IMR-90 (cell line): ENCODE measurements at regions not wholly inside any gene's neighbourhood (a gene's known extent, or its start where the extent isn't known, plus 50 kb on each side); places are given as distances from the start of the nearest gene placed in this dataset.

Experiments used
- CEBPB ChIP-seq: IDR thresholded peaks from 2 replicates; pipeline ENCODE4 v1.6.1; 2012; ENCODE audit warnings: low read depth, low read length, improper control_type of control experiment
- TF ChIP-seq, protein P1 (sequence below): conservative IDR thresholded peaks from 2 replicates; pipeline ENCODE4 v1.5.1; 2012; ENCODE audit warnings: mild to moderate bottlenecking, low read depth, low read length, improper control_type of control experiment

GRCh38 chr2:160664603-160665140, 171.1 kb upstream of the RBMS1 start:
- TF ChIP-seq, protein P1, sequence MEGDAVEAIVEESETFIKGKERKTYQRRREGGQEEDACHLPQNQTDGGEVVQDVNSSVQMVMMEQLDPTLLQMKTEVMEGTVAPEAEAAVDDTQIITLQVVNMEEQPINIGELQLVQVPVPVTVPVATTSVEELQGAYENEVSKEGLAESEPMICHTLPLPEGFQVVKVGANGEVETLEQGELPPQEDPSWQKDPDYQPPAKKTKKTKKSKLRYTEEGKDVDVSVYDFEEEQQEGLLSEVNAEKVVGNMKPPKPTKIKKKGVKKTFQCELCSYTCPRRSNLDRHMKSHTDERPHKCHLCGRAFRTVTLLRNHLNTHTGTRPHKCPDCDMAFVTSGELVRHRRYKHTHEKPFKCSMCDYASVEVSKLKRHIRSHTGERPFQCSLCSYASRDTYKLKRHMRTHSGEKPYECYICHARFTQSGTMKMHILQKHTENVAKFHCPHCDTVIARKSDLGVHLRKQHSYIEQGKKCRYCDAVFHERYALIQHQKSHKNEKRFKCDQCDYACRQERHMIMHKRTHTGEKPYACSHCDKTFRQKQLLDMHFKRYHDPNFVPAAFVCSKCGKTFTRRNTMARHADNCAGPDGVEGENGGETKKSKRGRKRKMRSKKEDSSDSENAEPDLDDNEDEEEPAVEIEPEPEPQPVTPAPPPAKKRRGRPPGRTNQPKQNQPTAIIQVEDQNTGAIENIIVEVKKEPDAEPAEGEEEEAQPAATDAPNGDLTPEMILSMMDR = no peak
- no peak for TF ChIP-seq CEBPB
